NCI-H1930 (cell line): ENCODE measurements at regions not wholly inside any gene's neighbourhood (a gene's known extent, or its start where the extent isn't known, plus 50 kb on each side); places are given as distances from the start of the nearest gene placed in this dataset.

ENCODE experiments used
- DNase-seq, 2 experiments: peaks; one replicate each; lab custom pipeline; 2025; lab: John Stamatoyannopoulos, UW

DNA sequence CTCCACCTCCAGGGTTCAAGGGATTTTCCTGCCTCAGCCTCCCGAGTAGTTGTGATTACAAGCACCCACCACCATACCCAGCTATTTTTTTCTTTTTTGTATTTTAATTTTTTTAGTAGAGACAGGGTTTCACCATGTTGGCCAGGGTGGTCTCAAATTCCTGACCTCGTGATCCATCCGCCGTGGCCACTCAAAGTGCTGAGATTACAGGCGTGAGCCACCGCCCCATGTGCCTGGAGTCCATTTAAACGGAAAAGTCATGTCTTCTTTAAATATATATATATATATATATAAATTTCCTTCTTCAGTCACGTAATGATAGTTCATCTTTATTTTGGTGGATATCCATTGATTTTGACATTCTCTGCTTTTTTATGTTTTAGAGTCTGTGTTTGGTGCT is 264.0 kb upstream of the PITX2 start:
- DNase-seq, result no peak

DNA sequence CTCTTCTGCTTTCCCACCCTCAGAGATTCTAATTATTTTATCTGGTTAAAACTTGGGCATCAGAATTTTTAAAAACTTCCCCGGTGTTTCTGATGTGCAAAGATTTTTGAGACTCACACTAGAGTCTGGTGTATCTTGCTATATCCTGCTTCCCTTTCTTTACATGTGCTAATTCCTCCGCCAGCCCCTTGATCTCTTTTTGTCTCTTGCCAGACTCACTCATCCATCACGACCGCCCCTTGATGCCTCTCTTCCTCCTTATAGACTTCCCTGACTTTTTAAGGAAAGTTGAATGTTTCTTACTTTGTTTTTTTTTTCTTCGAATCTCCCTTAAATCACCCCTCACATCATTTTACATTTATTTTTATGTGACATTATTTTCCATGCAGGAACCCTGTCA is 274.9 kb upstream of the PITX2 start:
- DNase-seq, result no peak

DNA sequence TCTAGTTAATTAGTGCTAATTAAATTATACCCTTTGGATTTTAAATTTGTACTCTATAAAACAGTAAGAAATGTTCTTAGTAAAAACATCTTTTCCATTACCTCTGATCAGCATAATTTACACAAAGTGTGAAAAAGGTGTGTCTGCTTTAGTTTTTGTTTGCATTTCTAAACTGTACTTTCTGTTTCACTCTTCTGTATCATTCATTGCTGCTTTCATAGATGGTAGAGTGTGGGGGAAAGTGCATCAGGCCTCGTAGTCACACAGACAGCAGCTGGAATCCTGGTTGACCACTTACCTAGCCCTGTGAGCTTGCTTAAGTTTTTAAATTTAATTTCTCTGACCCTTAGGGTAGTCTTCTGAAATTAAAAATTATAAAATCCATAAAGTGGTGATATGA is 275.4 kb upstream of the PITX2 start:
- no peak for DNase-seq

DNA sequence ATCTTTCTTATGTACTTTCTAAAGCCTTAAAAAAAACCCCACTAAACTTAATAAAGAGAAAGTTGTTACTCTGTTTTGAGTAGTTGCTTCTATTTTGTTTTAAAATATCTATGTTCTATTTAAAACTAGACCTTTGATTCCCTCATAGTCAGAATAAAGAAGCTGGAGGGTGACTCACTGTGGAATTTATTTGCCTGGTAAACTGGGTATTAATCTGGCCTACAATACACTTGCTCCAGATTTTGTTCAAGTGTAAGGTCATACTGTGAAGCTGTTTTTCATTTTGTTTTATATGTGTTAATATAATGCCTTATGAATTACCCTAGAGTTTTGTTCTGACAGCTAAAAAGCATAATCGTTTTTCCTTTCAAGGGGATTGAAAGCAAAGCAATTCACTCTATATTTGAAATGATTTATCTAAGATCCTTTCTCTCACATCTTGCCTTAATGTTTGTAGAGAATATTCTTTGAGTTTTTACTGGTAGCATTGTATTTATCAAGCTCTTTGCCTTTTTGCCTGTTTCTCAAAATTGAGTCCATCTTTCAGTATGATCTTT is 277.4 kb upstream of the PITX2 start:
- no peak for DNase-seq

DNA sequence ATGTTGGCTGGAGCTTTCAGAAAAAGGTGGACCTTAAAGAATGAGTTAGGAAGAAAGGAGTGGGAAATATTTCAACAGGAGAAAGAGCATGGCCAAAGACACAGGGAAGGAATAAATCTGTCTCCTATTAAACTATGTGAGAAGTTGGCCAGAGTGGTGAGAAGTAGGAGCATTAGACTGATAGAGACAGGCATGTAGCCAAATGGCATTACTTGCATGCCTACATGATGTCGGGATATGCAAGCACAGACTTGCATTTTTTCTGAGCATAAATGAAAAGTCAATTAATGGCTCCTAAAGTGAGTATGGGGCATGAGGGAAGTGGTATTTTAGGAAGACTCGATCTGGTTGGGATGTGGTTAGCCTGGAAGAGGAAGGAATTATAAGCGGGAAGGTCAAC is 279.6 kb upstream of the PITX2 start:
- no peak for DNase-seq

DNA sequence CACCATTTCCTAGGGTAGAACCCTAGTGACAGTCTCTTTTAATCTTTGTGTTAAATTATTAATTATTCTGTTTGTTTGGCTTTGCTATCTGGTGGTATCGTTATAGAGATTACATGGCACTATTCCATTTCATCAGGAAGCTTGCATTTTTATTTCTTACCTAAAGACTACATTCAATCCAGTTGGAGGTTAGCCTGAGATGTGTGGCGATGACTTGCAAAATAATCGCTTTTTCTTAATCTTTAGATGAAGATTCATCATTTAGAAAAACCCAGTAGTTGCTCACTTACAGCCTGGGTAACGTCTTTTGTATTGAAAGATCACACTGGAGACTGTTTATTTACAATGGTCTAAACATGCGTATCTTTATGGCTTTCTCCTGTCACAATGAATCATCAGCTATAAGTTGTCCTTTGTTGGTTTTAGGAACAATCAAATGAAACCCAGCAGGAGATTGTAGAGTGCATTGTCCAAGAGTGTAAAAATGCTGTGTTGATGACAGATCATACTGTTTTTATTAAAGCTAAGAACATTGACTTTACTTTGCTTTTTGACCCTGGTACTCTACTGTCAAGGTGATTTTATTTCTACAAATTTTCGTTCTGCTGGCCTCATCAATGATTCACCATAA is 281.7 kb upstream of the PITX2 start:
- DNase-seq, result peak in 1 of 2 experiments; percentile 2

DNA sequence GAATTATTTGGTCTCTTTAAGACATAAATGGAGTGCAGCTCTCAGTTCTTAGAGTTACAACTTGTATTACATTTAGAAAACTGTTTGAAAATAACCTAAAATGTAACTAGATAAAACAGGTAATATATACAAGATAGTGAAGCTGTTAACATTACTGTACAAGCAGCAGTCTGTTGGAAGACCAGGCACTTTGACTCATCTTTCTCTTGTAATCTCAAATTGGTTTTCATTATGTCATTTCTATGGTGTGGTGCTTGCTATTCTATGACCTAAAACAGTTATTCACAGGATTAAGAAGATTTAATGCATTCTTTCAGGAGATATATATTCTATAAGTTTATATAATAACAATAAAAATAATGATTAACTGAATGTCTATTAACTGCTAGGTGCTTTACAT is 282.5 kb upstream of the PITX2 start:
- DNase-seq, result no peak

DNA sequence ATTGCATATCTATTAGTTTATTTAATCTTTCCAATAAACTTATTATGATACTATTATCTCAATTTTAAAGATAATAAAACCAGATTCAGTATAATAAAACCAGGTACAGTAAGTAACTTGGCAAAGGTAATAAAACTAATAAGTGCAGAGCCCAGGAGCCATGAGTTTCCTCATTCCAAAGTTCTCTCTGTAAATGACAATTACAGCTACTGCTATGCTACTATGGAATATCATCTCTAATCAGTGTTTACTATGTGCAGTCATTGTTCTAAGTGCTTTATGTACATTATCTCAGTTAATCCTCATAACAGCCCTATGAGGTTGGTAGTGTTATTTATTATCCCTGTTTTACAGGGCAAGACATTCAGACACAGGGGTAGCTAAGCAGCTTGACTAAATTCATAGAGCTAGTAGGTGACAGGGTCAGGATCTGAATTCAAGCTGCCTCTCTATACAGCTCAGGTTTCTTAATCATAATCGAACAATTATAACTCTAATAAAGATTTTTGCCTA is 285.0 kb upstream of the PITX2 start:
- no peak for DNase-seq

DNA sequence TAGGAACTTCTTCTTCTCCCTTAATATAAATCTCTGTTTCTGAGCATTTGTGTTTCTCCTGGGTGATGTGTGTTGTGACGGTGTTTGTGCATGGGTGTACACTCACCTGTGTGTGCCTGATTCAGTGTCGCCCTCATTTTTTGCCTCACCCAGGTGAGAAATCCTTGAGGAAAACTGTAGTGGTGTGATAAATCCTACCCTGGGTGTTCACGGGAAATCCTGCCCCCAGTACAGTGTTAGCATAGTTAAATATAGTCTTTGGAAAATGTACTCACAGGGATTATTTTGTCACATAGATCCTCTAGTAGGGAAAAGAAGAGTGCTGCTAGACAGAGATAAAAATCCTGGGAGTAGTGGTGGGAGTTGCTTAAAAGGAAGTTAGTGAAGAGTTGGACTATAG is 291.9 kb upstream of the PITX2 start:
- DNase-seq, result no peak

DNA sequence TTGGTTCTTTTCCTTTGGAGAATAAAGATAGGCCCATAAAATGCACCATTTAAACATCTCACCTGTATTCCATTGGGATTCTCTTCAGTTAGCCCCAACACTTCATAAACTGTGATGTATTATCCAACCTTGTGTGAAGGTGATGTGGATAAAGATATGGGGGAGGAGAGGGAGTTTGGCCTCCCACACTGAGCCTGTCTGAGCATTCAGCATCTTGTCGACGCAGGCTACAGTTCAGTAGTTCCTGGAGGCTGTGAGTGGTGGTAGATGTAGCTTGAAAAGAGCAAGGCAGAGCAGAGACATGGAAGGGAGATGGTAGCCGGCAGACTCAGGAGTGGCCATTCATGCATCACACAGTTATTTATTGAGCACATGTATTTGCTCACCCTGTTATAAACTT is 292.4 kb upstream of the PITX2 start:
- DNase-seq, result no peak

DNA sequence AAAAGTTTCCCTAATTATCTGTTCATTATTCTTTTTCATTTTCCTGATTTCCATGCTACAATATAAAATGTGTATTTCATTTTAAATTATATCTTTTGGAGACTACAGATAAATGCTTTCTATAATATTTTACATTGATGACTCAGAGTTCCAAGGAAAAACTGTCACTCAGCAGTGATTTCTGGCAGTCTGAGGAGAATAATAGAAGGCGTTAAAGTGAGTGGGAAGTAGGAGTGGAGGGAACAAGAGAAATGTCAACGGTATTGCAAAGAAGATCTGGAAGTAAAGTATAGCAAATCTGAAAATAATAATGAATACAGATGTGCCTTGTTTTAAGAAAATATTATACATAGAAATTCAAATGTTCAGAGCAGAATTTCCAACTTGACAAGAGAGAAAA is 293.6 kb upstream of the PITX2 start:
- no peak for DNase-seq

DNA sequence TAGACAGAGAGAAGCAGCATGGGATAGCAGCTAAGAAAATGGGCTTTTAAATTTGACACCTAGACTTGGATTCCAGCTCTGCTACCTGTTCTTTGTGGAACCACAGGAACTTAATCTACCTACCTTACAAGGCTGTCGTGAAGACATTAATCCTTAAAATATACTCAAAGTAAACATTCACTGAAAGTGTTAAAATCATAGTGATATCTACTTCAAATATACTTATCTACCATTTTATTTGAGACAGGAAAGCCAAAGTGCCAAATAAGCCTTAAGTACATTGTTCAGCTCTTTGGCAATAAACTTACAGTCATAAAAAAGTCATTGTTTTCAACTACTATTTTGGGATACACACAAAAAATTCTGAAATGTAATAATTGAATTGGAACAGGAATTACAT is 295.0 kb upstream of the PITX2 start:
- no peak for DNase-seq

DNA sequence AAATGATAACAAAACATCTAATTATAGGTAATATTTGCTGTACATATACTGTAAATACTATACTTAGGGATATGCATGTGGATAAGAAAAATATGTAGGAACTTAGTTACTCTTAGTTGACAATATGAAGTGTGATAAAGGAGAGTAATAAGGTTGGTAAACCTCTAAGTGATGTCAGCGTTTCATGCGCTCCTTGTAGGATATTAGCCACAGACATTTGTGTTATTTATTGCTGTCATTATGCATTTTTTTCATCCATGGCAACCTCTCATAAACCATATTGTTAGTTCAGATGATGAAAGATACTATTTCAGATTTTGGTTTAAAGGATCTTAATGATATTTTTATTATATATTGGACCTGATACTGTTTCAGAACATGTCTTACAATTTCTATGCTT is 298.1 kb upstream of the PITX2 start:
- no peak for DNase-seq

DNA sequence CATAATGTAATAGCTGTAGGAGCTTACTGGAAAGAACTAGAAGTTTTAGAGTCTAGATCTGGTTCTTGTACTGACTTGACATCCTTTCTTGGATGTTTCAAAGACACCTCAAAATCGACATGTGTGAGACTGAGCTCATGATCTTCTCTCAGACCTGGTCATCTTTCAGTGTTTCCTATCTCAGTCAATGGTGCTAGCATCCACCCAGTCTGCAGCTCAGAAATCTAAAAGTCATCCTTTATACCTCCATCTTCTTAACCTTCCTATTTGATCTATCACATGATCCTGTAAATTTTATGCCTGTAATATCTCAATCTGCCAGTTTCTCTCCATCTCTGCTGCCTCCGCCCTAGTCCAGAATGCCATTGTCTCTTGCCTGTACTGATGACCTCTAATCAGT is 301.9 kb upstream of the PITX2 start:
- no peak for DNase-seq

DNA sequence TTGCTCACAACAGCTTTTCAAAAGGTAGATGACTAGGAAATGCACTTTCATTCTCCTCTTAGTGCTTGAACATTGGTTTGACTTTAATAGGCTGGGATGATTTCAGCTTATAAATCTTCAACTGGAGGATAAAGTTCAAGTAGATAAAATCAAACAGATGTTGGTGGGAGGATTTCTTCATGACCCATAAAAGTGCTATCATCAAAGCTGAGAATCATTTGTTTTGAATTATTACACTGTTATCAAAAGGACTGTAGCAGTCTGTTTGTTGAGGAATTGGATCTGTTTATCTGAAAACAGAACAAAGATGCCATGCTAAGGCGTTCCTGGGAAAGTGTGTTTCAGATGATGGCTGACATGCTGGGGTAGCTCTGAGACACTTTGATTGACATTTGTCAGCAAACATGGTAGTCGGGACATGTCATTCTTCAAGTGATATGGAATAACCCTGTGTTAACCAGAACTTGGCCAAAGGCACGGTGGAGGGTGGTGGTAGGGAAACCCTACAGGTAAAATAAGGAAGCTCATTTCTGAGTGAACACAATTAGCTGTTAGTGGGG is 304.0 kb upstream of the PITX2 start:
- DNase-seq, result no peak

DNA sequence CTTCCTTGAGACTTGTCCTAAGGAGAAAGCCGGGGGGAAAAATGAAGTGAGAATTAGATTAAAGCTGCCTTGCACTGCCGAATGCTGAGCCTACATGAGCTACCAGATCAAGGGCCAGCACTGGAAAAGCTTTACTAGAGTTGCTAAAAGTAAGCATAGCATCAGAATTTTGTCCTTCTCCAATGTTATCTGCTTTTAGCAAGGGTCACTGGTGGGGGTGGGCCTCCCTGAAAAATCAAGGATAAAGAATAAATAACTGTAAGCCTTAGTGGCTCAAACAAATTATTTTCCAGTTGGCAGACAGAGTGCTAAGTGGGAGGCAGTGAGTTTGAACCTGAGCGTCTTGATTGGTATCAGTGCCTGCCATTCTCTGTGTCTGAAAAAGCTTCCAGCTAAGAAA is 310.5 kb upstream of the PITX2 start:
- no peak for DNase-seq

DNA sequence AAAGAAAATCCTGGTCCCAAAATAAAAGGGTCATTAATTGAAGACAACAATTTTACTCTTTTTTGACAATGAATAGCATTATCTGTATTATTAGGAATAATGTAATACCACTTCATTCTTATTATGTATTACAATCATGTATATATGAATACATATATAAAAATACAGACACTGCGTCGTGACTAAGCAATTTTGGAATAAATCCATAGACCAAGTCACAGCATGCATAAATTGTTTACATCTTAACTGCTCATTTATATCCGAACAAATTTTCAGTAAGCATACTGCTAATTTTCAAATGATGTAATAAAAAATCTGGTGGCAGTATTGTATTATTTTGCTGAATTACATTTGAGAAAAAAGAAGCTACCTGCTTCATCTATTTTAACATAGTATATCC is 321.6 kb upstream of the PITX2 start:
- no peak for DNase-seq

DNA sequence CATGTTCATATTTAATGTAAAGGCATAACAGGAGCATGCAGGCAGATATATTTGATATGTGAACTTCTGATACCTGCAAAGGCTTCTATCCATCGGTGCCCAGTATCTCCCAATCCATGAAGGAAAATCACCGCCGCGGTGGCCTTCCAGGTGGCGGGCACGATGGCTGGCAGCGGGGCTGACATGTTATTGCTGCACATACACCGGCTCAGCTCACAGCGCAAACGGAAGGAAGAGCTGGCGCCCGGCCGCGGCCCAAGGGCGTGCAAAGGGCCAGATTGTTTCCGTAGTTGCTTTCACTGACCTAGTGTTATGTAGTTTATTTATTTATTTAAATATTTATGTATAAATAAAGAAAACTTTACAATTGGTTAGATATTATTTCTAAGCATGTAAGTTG is 322.7 kb upstream of the PITX2 start:
- no peak for DNase-seq

DNA sequence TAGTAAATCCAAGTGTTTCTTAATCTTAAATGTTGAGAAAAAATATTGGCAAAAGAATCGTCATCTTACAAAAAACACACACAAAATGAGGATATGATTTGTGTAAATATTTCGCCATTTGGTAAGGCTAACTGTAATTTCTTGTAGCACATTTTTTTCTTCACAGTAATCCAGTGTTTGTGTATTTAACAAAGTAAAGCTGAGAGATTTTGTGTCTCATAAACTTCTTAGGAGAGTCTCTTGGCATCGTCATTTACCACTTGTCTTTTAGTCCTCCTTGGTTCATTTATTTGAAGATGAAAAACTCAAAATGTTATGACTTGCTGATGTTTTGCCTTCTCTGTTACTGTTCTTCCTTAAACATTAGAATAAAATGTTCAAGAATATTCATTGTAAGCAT is 326.7 kb upstream of the PITX2 start:
- DNase-seq, result no peak

DNA sequence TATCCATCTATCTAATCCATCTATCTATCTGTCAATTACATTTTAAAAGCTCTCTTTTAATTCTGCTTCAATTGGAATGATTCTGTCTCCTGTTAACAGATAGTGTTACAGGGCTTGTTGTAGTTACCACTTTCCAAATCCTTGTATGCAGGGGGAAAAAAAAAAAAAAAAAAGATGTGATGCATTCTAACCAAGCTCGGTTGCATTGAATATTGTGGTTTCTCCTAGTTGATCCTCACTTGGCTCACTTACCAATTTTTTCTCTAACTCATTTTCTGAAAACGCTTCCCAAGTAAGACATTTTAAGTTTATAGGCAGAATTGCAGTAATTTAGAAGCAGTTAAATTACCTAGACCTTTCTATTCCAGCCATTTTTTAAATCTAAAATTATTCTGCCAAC is 327.9 kb upstream of the PITX2 start:
- no peak for DNase-seq

DNA sequence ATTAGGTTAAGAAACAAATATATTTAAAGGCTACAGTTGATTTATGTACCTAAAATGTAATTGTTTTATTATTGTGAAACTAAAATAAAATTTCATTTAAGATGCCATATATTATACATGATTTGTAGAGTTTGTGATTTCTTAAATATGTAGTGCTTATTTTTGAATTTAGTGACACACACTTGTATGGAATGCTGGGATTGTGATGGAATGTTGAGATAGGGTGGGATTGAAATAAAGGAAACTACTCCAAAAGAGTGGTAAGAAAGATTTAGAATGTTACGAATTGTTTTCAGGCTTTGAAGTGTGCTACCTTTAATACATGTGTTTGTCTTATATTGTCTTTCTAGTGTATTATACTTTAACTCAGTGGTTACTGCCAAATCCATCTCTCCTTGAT is 330.3 kb upstream of the PITX2 start:
- DNase-seq, result no peak

DNA sequence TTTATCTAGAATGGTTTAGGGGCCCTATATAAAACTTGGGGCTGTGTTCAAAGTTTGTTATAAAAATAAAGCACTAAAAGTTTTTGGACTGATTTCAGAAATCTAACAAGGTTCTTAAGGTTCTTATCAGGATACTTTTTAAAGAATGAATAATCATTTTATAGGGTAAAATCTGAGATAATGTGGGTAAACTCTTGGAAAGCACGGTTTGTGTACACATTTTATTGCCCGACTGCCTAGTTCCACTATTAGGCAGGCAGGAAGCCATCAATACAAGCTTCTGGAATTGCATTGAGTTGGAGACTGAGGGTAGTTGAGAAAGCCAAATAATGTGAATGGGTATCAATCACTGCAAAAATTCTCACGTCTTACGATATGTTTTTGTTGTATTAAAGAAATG is 331.0 kb upstream of the PITX2 start:
- no peak for DNase-seq

DNA sequence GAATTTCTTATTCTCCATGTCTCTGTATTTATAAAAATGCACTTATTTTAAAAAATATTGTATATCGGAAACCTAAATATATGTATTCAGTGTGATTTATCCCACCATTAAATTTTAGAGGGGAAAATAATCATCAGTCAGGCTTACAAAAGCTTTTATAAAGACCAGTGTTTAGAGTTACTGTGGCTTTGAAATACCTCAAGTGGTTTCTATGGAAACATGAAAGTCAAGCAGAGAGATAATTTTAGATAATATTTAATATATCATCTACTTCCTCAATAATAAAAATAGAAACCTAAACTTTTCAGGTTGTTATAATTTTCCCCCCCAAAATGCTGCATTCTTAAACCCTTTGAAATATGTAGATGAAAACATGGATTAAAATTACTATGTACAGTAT is 332.9 kb upstream of the PITX2 start:
- DNase-seq, result no peak

DNA sequence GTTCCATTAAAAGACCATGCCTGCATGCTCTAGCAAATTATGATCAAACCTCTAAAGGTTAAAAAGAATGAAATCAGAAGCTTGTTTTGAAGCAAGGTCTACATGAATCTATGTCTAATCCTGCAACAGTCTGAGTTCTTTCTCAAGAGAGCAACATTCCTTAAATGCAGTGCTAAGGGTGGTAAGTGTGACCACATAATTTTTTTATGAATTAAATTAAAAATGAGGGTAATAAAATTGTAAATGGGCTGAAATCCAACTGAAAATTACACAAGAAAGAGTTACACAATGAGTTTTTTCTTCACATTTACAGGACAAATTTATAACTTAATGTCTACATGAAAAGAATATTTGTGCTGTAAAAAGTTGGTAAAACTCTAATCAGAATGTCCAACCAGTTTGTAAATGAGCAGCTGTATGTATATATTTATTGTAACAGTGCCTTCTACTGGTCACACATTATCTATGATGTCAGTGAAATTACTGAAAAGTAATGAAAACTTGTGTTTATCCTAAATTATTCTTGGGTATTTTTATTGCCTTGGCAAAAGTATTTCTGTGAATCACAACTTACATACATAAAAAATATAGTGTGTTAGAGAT is 336.3 kb upstream of the PITX2 start:
- DNase-seq, result no peak
